ENCODE measurements at regions not wholly inside any gene's neighbourhood (a gene's known extent, or its start where the extent isn't known, plus 50 kb on each side); places are given as distances from the start of the nearest gene placed in this dataset.
"Not testable (repeated sequence)": the region's sequence is repeated elsewhere in the genome, so short reads cannot be mapped to it uniquely, and the experiment has no call there.

- H3K9me3 ChIP-seq (replicated peaks): no peaks in the 10 kb centered on the region
- H3K4me1 ChIP-seq: peaks cover 30% of the 10 kb centered on the region
- H3K27ac ChIP-seq: peak overlapping the region; percentile 87
- H3K36me3 ChIP-seq: no peaks in the 10 kb centered on the region
- peak; percentile 68 to 82 for DNase-seq
- H3K27me3 ChIP-seq: no peaks in the 10 kb centered on the region
- H3K4me3 ChIP-seq: no peak overlapping the region
Measured at GRCh38 chrX:150212672-150213480, 150.2 kb upstream of the MAMLD1 start.

- DNase-seq: peak in 1 of 2 experiments; percentile 23
- Histone ChIP-seq H3K9me3 (replicated peaks) (no peaks in the 10 kb centered on the region), H3K36me3 (no peaks in the 10 kb centered on the region), H3K27ac (peak overlapping the region; percentile 87), H3K4me3 (no peak overlapping the region), H3K27me3 (no peaks in the 10 kb centered on the region), H3K4me1 (peaks cover 30% of the 10 kb centered on the region)
Measured at GRCh38 chrX:150213481-150214030, 149.6 kb upstream of the MAMLD1 start.

- not testable (repeated sequence) for H3K27me3 ChIP-seq; H3K36me3 ChIP-seq; H3K9me3 ChIP-seq (replicated peaks); H3K27ac ChIP-seq; H3K4me3 ChIP-seq; DNase-seq
- peaks cover 26% of the 10 kb centered on the region for H3K4me1 ChIP-seq
Measured at GRCh38 chrX:150216000-150216399, 147.1 kb upstream of the MAMLD1 start.

GRCh38 chrX:150216716-150217115, 146.4 kb upstream of the MAMLD1 start:
- Histone ChIP-seq H3K36me3 (no peaks in the 10 kb centered on the region), H3K4me1 (peaks cover 26% of the 10 kb centered on the region), H3K27me3 (no peaks in the 10 kb centered on the region), H3K4me3 (no peak overlapping the region), H3K27ac (no peak overlapping the region), H3K9me3 (replicated peaks) (no peaks in the 10 kb centered on the region)
- no peak for DNase-seq

- DNase-seq: no peak
- no peak overlapping the region for H3K4me3 ChIP-seq
- no peak overlapping the region for H3K27ac ChIP-seq
- peaks cover 18% of the 10 kb centered on the region for H3K4me1 ChIP-seq
- H3K27me3 ChIP-seq: no peaks in the 10 kb centered on the region
- H3K36me3 ChIP-seq: no peaks in the 10 kb centered on the region
- no peaks in the 10 kb centered on the region for H3K9me3 ChIP-seq (replicated peaks)
Measured at GRCh38 chrX:150217609-150218008, 145.5 kb upstream of the MAMLD1 start.

- Histone ChIP-seq H3K27me3 (no peaks in the 10 kb centered on the region), H3K4me3 (no peak overlapping the region), H3K9me3 (replicated peaks) (no peaks in the 10 kb centered on the region), H3K27ac (no peak overlapping the region), H3K36me3 (no peaks in the 10 kb centered on the region), H3K4me1 (peaks cover 2% of the 10 kb centered on the region; the same call in 1 of the 2 replicates)
- no peak for DNase-seq
Measured at GRCh38 chrX:150219374-150220185, 143.5 kb upstream of the MAMLD1 start.

- Histone ChIP-seq H3K4me1 (peaks cover 7% of the 10 kb centered on the region), H3K27ac (no peak overlapping the region), H3K36me3 (no peaks in the 10 kb centered on the region), H3K9me3 (replicated peaks) (no peaks in the 10 kb centered on the region), H3K27me3 (no peaks in the 10 kb centered on the region), H3K4me3 (no peak overlapping the region)
- no peak for DNase-seq
Measured at GRCh38 chrX:150223176-150224015, 139.7 kb upstream of the MAMLD1 start.

- Histone ChIP-seq H3K4me3 (no peak overlapping the region), H3K36me3 (no peaks in the 10 kb centered on the region)
- DNase-seq: no peak
Measured at GRCh38 chrX:150224676-150225075, 138.4 kb upstream of the MAMLD1 start.

GRCh38 chrX:150225266-150225665, 137.9 kb upstream of the MAMLD1 start:
- no peaks in the 10 kb centered on the region for H3K36me3 ChIP-seq
- DNase-seq: no peak
- H3K27me3 ChIP-seq: no peaks in the 10 kb centered on the region
- no peak overlapping the region for H3K4me3 ChIP-seq
- no peak overlapping the region for H3K27ac ChIP-seq
- no peaks in the 10 kb centered on the region for H3K9me3 ChIP-seq (replicated peaks)
- peaks cover 7% of the 10 kb centered on the region for H3K4me1 ChIP-seq

More at GRCh38 chrX:150224676-150225075, 138.4 kb upstream of the MAMLD1 start:
- H3K27me3 ChIP-seq: no peaks in the 10 kb centered on the region
- H3K27ac ChIP-seq: no peak overlapping the region
- no peaks in the 10 kb centered on the region for H3K9me3 ChIP-seq (replicated peaks)
- peaks cover 7% of the 10 kb centered on the region for H3K4me1 ChIP-seq

DNA sequence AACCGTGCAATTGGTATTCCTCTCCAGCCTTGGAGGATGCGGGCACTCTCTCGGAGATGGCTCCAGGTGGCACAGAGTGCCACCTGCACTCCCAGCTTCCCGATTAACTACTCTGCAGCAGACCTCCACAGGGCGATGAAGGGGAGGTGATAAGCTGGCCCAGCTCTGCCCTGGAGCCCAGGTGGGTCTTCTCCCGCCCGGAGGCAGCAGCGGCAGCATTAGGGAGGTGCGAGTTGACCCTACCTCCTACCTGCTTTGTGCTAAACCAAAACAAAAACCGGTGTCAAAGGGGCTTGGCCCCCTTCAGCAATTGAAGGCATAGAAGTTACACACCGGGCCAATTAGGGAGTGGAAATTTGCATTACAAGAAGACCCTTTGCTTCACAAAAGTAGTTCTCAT, 137.4 kb upstream of the MAMLD1 start:
- no peak for DNase-seq
- H3K4me3 ChIP-seq: no peak overlapping the region

DNA sequence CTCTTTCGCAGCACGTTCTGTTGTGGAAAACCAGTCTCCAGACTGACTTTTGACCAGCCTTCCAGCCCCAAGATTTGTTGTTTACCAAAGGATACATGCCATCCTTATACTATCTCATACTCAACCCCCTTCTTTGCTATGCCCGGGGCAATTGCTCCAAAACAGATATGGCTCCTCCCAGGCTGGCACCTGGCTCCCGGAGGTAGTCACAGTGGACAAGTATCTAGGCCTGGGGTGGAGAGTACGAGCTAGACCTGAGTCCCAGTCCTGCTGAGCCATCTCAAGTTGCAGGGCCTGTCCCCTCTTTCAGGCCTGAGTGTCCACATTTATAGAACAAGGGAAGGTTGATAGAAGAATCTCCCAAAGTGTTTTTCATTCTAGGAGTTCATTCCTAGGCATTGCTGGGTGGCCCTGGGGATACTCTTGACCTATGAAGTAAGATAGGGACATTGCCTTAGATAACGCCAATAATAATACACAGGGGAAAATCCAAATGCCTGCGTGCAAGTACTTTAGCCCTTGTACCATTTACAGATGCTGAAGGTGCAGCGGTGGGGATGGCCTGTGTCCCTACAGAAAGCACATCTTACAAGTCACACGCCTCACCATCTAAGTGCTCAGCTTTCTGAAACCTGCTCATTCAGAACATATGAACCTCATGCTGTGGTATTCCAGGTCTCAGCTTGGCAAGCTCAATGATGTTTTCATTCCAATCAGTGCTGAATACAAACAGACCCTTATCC, 136.7 kb upstream of the MAMLD1 start:
- Histone ChIP-seq H3K27me3 (no peaks in the 10 kb centered on the region), H3K4me3 (no peak overlapping the region), H3K36me3 (no peaks in the 10 kb centered on the region), H3K27ac (no peak overlapping the region), H3K9me3 (replicated peaks) (no peaks in the 10 kb centered on the region), H3K4me1 (peaks cover 7% of the 10 kb centered on the region)
- no peak for DNase-seq

More for the DNA sequence above, 137.4 kb upstream of the MAMLD1 start:
- no peaks in the 10 kb centered on the region for H3K27me3 ChIP-seq
- H3K9me3 ChIP-seq (replicated peaks): no peaks in the 10 kb centered on the region
- H3K27ac ChIP-seq: no peak overlapping the region
- no peaks in the 10 kb centered on the region for H3K36me3 ChIP-seq
- H3K4me1 ChIP-seq: peaks cover 7% of the 10 kb centered on the region

DNA sequence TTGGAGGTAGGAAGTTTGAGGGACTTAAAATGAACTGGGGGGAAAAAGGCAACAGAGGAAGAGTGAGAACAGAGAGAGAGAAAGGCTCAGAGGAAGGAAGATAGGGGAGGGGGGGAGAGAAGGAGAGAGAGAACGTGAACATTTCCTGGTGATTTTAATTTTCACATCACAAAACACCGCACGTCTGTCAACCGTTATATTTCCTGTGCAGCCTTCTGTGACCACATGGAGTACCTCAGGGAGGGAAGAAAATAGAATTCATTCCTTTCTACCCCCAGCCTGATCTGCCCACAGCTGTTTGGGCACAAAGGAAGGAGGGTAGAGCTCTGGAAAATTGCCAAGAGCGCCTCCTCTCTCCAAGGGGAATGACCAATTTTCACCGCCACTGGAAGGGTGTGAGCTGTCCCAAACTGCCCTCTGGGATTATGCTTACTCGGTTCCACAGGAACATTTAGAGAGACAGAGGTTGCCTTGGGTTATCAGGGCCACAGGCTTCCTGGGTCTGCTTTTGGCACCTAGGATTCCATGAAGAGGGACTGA, 135.7 kb upstream of the MAMLD1 start:
- H3K27me3 ChIP-seq: no peaks in the 10 kb centered on the region
- H3K36me3 ChIP-seq: no peaks in the 10 kb centered on the region
- H3K4me3 ChIP-seq: no peak overlapping the region
- peak; percentile 61 to 68 for DNase-seq
- H3K27ac ChIP-seq: 0 out of 2 replicates have a peak overlapping the region, but pooled peaks have one; percentile 33
- H3K9me3 ChIP-seq (replicated peaks): no peaks in the 10 kb centered on the region
- H3K4me1 ChIP-seq: peaks cover 7% of the 10 kb centered on the region

DNA sequence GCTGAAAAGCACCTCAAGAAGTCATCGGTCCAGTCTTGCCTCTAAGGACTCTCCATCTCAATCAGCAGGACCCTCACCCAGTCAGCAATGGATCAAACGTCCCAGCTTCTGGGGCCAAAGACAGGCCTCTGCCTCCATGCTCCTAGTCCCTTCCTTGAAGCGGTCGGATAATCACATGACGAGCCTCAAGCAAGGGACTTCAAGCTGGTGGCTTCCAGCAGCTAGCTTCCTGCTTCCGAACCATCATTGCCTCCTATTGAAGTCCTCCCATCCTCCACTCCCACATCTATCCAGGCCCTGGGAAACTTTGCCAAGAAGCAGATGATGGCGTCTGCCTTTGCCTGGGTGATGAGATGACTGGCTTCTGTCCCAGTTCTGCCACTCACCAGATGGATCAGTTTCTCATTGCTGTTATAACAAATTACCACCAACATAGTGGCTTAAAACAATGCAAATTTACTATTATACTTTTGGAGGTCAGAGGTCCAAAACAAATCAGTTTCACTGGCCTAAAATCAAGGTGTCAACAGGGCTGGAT, 135.2 kb upstream of the MAMLD1 start:
- Histone ChIP-seq H3K9me3 (replicated peaks) (no peaks in the 10 kb centered on the region), H3K4me1 (peaks cover 7% of the 10 kb centered on the region), H3K27me3 (no peaks in the 10 kb centered on the region), H3K36me3 (no peaks in the 10 kb centered on the region), H3K4me3 (no peak overlapping the region), H3K27ac (no peak overlapping the region)
- DNase-seq: no peak
